GM12892 (cell line): ENCODE measurements at regions not wholly inside any gene's neighbourhood (a gene's known extent, or its start where the extent isn't known, plus 50 kb on each side); places are given as distances from the start of the nearest gene placed in this dataset.

Experiments
- POLR2A ChIP-seq: IDR thresholded peaks from 2 replicates; pipeline ENCODE4 v1.6.1; 2011; ENCODE audit warnings: low read depth, low read length, control low read depth
- POLR2AphosphoS5 ChIP-seq: IDR thresholded peaks from 2 replicates; pipeline ENCODE4 v1.6.1; 2011; ENCODE audit warnings: low read depth, low read length, control low read depth
- TAF1 ChIP-seq: IDR thresholded peaks from 2 replicates; pipeline ENCODE4 v1.6.1; 2011; ENCODE audit warnings: low read depth, mild to moderate bottlenecking, control low read depth, low read length, borderline replicate concordance

DNA sequence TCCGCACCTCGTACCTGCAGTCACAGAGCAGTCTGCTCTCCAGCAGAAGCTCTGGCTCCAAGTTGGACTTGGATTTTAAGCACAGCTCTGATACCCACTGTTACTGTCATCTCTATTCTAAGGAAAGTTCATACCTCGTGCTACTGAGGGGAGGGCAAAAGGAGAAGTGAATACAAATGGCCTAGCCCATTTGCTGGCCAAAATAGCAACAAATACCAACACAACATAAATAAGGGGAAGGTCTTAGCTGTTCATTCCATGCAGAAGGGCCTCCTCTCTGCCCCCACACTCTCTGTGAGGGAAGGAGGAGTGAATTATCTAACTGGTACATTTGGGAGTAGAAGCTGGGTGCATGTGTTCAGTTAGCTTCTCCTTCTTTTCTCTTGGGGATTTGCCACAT is 739.4 kb upstream of the RAB6C start:
- TF ChIP-seq POLR2A (no peak), POLR2AphosphoS5 (no peak), TAF1 (no peak)
